HG03066 (cell line): ENCODE measurements at regions not wholly inside any gene's neighbourhood (a gene's known extent, or its start where the extent isn't known, plus 50 kb on each side); places are given as distances from the start of the nearest gene placed in this dataset.

ENCODE experiments used
- ATAC-seq: cut with Tn5 transposase; IDR thresholded peaks from one replicate; pipeline ENCODE4 v1.9.1; 2021; ENCODE audit warnings: low read depth; ENCODE audit not compliant: unreplicated experiment

- ATAC-seq, result no peak
These were observed 1476.1 kb upstream of the TENM3 start for GRCh38 chr4:180766944-180767729.

GRCh38 chr4:180768610-180769009 lies 1474.6 kb upstream of the TENM3 start:
- ATAC-seq, result no peak

GRCh38 chr4:180769791-180770190 lies 1473.4 kb upstream of the TENM3 start:
- no peak for ATAC-seq

GRCh38 chr4:180770265-180770664 lies 1472.9 kb upstream of the TENM3 start:
- no peak for ATAC-seq

- ATAC-seq, result no peak
These were observed 1458.3 kb upstream of the TENM3 start for GRCh38 chr4:180784940-180785339.

- ATAC-seq, result no peak
These were observed 1454.5 kb upstream of the TENM3 start for GRCh38 chr4:180788729-180789128.

GRCh38 chr4:180789929-180790328 lies 1453.3 kb upstream of the TENM3 start:
- ATAC-seq, result no peak

GRCh38 chr4:180790471-180790870 lies 1452.7 kb upstream of the TENM3 start:
- ATAC-seq, result no peak

- no peak for ATAC-seq
These were observed 1450.7 kb upstream of the TENM3 start for GRCh38 chr4:180792541-180792940.

GRCh38 chr4:180794333-180794732 lies 1448.9 kb upstream of the TENM3 start:
- ATAC-seq, result no peak

- ATAC-seq, result no peak
These were observed 1445.1 kb upstream of the TENM3 start for GRCh38 chr4:180798036-180798577.

GRCh38 chr4:180799798-180800197 lies 1443.4 kb upstream of the TENM3 start:
- no peak for ATAC-seq

GRCh38 chr4:180805101-180805500 lies 1438.1 kb upstream of the TENM3 start:
- no peak for ATAC-seq

GRCh38 chr4:180808862-180809261 lies 1434.3 kb upstream of the TENM3 start:
- no peak for ATAC-seq

- ATAC-seq, result no peak
These were observed 1433.8 kb upstream of the TENM3 start for GRCh38 chr4:180809439-180809838.

- ATAC-seq, result no peak
These were observed 1432.6 kb upstream of the TENM3 start for GRCh38 chr4:180810581-180810980.

GRCh38 chr4:180811556-180811955 lies 1431.6 kb upstream of the TENM3 start:
- ATAC-seq, result no peak

- ATAC-seq, result no peak
These were observed 1430.4 kb upstream of the TENM3 start for GRCh38 chr4:180812783-180813182.

- no peak for ATAC-seq
These were observed 1428.3 kb upstream of the TENM3 start for GRCh38 chr4:180814875-180815417.

GRCh38 chr4:180817529-180817928 lies 1425.7 kb upstream of the TENM3 start:
- no peak for ATAC-seq

GRCh38 chr4:180823108-180823507 lies 1420.1 kb upstream of the TENM3 start:
- ATAC-seq, result no peak
